NCI-H1105 treated with DMSO at 0.1 percent for 48 hours (cell line): ENCODE measurements at regions not wholly inside any gene's neighbourhood (a gene's known extent, or its start where the extent isn't known, plus 50 kb on each side); places are given as distances from the start of the nearest gene placed in this dataset.
"Not testable (repeated sequence)": the region's sequence is repeated elsewhere in the genome, so short reads cannot be mapped to it uniquely, and the experiment has no call there.

Experiments used
- DNase-seq: peaks from one replicate; lab custom pipeline; 2025; lab: John Stamatoyannopoulos, UW

- DNase-seq, result no peak
These were observed 480.8 kb downstream of the TMX3 start for GRCh38 chr18:68234131-68234530.

- DNase-seq, result peak; percentile 95
These were observed 481.9 kb downstream of the TMX3 start for GRCh38 chr18:68233018-68233417.

GRCh38 chr18:68229351-68229750 is 485.6 kb downstream of the TMX3 start:
- no peak for DNase-seq

GRCh38 chr18:68221111-68221724 is 493.7 kb downstream of the TMX3 start:
- no peak for DNase-seq

GRCh38 chr18:68220458-68220857 is 494.4 kb downstream of the TMX3 start:
- no peak for DNase-seq

- DNase-seq, result no peak
These were observed 495.0 kb downstream of the TMX3 start for GRCh38 chr18:68219872-68220271.

- DNase-seq, result no peak
These were observed 495.6 kb downstream of the TMX3 start for GRCh38 chr18:68219274-68219673.

- DNase-seq, result no peak
These were observed 499.0 kb downstream of the TMX3 start for GRCh38 chr18:68215931-68216330.

- no peak for DNase-seq
These were observed 528.9 kb downstream of the TMX3 start for GRCh38 chr18:68186039-68186438.

GRCh38 chr18:68181956-68182355 is 533.0 kb downstream of the TMX3 start:
- DNase-seq, result no peak

- no peak for DNase-seq
These were observed 535.1 kb downstream of the TMX3 start for GRCh38 chr18:68179811-68180210.

- no peak for DNase-seq
These were observed 536.0 kb downstream of the TMX3 start for GRCh38 chr18:68178921-68179320.

- DNase-seq, result peak; percentile 93
These were observed 536.9 kb downstream of the TMX3 start for GRCh38 chr18:68177807-68178702.

- no peak for DNase-seq
These were observed 538.0 kb downstream of the TMX3 start for GRCh38 chr18:68176901-68177300.

- no peak for DNase-seq
These were observed 541.9 kb downstream of the TMX3 start for GRCh38 chr18:68172842-68173549.

- DNase-seq, result no peak
These were observed 550.0 kb downstream of the TMX3 start for GRCh38 chr18:68164909-68165308.

- not testable (repeated sequence) for DNase-seq
These were observed 561.1 kb downstream of the TMX3 start for GRCh38 chr18:68153821-68154220.

- no peak for DNase-seq
These were observed 562.1 kb downstream of the TMX3 start for GRCh38 chr18:68152770-68153169.

- DNase-seq, result peak; percentile 98
These were observed 563.9 kb downstream of the TMX3 start for GRCh38 chr18:68150961-68151360.

- DNase-seq, result peak; percentile 46
These were observed 566.0 kb downstream of the TMX3 start for GRCh38 chr18:68148863-68149262.

- no peak for DNase-seq
These were observed 567.2 kb downstream of the TMX3 start for GRCh38 chr18:68147728-68148127.

- no peak for DNase-seq
These were observed 593.1 kb downstream of the TMX3 start for GRCh38 chr18:68121826-68122225.

- no peak for DNase-seq
These were observed 593.6 kb downstream of the TMX3 start for GRCh38 chr18:68121308-68121707.
